MM.1S (cell line): ENCODE measurements at regions not wholly inside any gene's neighbourhood (a gene's known extent, or its start where the extent isn't known, plus 50 kb on each side); places are given as distances from the start of the nearest gene placed in this dataset.
"Not testable (repeated sequence)": the region's sequence is repeated elsewhere in the genome, so short reads cannot be mapped to it uniquely, and the experiment has no call there.

Experiments
- DNase-seq: peaks from one replicate; pipeline ENCODE4 v3.0.0-alpha.2; 2015
- H2AFZ ChIP-seq: fragments of 300-600 bp; sonication (generic); 2 replicates; pipeline ENCODE4 v1.6.0; 2016; ENCODE audit warnings: antibody characterized with exemption, low read length
- H3F3A ChIP-seq: fragments of 300-600 bp; sonication (generic); 2 replicates; pipeline ENCODE4 v1.6.1; 2016; ENCODE audit warnings: mild to moderate bottlenecking, antibody characterized with exemption, low read length, moderate library complexity, mixed read lengths; ENCODE audit not compliant: insufficient read depth
- H3K27ac ChIP-seq: fragments of 300-600 bp; sonication (generic); 2 replicates; pipeline ENCODE4 v1.5.1; 2016; ENCODE audit warnings: mild to moderate bottlenecking, low read length
- H3K27me3 ChIP-seq: fragments of 300-600 bp; sonication (generic); replicated peaks from 2 replicates; pipeline ENCODE4 v1.6.0; 2016; ENCODE audit warnings: low read length; ENCODE audit not compliant: insufficient read depth
- H3K36me3 ChIP-seq: fragments of 300-600 bp; sonication (generic); replicated peaks from 2 replicates; pipeline ENCODE4 v1.6.1; 2016; ENCODE audit warnings: mild to moderate bottlenecking, low read length, mixed read lengths; ENCODE audit not compliant: insufficient read depth
- H3K4me1 ChIP-seq: fragments of 300-600 bp; sonication (generic); 2 replicates; pipeline ENCODE4 v1.6.1; 2016; ENCODE audit warnings: low read length, mixed read lengths
- H3K4me2 ChIP-seq: fragments of 300-600 bp; sonication (generic); 2 replicates; pipeline ENCODE4 v1.6.0; 2016; ENCODE audit warnings: low read depth, low read length
- H3K4me3 ChIP-seq: fragments of 300-600 bp; sonication (generic); 2 replicates; pipeline ENCODE4 v1.5.1; 2016; ENCODE audit warnings: low read length, mixed read lengths
- H3K79me2 ChIP-seq: fragments of 300-600 bp; sonication (generic); 2 replicates; pipeline ENCODE4 v1.6.1; 2016; ENCODE audit warnings: mixed run types, low read length, mixed read lengths
- H3K9ac ChIP-seq: fragments of 300-600 bp; sonication (generic); 2 replicates; pipeline ENCODE4 v1.6.1; 2016; ENCODE audit warnings: low read length, mixed read lengths
- H3K9me2 ChIP-seq: fragments of 300-600 bp; sonication (generic); replicated peaks from 2 replicates; pipeline ENCODE4 v1.6.1; 2016; ENCODE audit warnings: mild to moderate bottlenecking, low read length, mixed read lengths; ENCODE audit not compliant: insufficient read depth
- H3K9me3 ChIP-seq: fragments of 300-600 bp; sonication (generic); replicated peaks from 2 replicates; pipeline ENCODE4 v1.6.1; 2016; ENCODE audit warnings: mild to moderate bottlenecking, low read length, mixed read lengths; ENCODE audit not compliant: insufficient read depth
- H4K20me1 ChIP-seq: fragments of 300-600 bp; sonication (generic); 2 replicates; pipeline ENCODE4 v1.6.1; 2016; ENCODE audit warnings: mild to moderate bottlenecking, low read length, moderate library complexity, mixed read lengths; ENCODE audit not compliant: insufficient read depth
- EZH2 ChIP-seq: fragments of 300-600 bp; sonication (generic); optimal IDR thresholded peaks from 2 replicates; pipeline ENCODE3; 2017; ENCODE audit warnings: low read depth, mild to moderate bottlenecking, antibody characterized with exemption, low read length, mixed read lengths
- EZH2phosphoT487 ChIP-seq: fragments of 300-600 bp; sonication (generic); IDR thresholded peaks from 2 replicates; pipeline ENCODE4 v1.6.1; 2018; ENCODE audit warnings: antibody characterized with exemption, low read length
- TF ChIP-seq, protein P1 (sequence below): fragments of 300-600 bp; sonication (generic); IDR thresholded peaks from 2 replicates; pipeline ENCODE4 v1.5.1; 2016; ENCODE audit warnings: antibody characterized with exemption, low read length, mixed read lengths

DNA sequence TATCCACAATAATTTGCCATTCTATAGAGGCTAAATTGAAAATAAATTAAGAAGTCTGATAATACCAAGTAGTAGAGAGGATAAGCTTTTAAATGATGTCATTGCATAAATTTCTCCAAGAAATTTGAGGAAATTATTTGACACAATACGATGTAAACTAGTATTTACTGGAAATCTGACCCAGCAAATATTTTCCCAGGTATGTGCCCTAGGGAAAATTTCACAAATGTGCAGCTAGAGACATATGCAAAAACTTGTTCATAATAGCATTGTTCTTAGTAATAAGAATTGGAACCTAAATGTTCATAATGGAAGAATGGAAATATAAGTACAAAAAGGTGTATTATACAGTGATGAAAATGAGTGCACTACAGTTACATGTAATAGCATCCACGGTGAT lies 888.8 kb upstream of the SOX11 start:
- Histone ChIP-seq H3K4me1 (no peaks in the 10 kb centered on the region), H3K9ac (no peak overlapping the region), H4K20me1 (no peaks in the 10 kb centered on the region), H3K27me3 (no peaks in the 10 kb centered on the region), H3K79me2 (no peaks in the 10 kb centered on the region), H3K27ac (no peak overlapping the region), H3K4me2 (no peak overlapping the region), H3K36me3 (no peaks in the 10 kb centered on the region), H3K9me3 (no peaks in the 10 kb centered on the region), H2AFZ (no peak overlapping the region), H3F3A (no peaks in the 10 kb centered on the region), H3K4me3 (no peak overlapping the region), H3K9me2 (no peaks in the 10 kb centered on the region)
- no peak for DNase-seq
- TF ChIP-seq EZH2, result no peak
- TF ChIP-seq EZH2phosphoT487, result no peak
- TF ChIP-seq, protein P1, sequence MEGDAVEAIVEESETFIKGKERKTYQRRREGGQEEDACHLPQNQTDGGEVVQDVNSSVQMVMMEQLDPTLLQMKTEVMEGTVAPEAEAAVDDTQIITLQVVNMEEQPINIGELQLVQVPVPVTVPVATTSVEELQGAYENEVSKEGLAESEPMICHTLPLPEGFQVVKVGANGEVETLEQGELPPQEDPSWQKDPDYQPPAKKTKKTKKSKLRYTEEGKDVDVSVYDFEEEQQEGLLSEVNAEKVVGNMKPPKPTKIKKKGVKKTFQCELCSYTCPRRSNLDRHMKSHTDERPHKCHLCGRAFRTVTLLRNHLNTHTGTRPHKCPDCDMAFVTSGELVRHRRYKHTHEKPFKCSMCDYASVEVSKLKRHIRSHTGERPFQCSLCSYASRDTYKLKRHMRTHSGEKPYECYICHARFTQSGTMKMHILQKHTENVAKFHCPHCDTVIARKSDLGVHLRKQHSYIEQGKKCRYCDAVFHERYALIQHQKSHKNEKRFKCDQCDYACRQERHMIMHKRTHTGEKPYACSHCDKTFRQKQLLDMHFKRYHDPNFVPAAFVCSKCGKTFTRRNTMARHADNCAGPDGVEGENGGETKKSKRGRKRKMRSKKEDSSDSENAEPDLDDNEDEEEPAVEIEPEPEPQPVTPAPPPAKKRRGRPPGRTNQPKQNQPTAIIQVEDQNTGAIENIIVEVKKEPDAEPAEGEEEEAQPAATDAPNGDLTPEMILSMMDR, result no peak

DNA sequence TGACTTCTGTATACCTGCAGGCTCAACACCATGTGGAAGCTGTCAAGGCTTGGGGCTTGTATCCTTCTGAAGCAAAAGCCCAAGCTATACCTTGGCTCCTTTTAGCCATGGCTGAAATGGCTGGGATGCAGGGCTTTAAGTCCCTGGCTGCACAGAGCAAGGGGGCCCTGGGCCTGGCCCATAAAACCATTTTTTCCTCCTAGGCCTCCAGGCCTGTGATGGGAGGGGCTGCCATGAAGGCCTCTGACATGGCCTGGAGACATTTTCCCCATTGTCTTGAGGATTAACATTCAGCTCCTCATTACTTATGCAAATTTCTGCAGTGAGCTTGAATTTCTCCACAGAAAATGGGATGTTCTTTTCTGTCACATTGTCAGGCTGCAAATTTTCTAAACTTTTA lies 878.0 kb upstream of the SOX11 start:
- H3K36me3 ChIP-seq, H4K20me1 ChIP-seq, H3K4me1 ChIP-seq, H3K9me2 ChIP-seq, H3K9ac ChIP-seq, H3F3A ChIP-seq, H3K4me2 ChIP-seq, H3K27me3 ChIP-seq, H2AFZ ChIP-seq, DNase-seq, H3K79me2 ChIP-seq, H3K9me3 ChIP-seq, H3K4me3 ChIP-seq, H3K27ac ChIP-seq: not testable (repeated sequence)

DNA sequence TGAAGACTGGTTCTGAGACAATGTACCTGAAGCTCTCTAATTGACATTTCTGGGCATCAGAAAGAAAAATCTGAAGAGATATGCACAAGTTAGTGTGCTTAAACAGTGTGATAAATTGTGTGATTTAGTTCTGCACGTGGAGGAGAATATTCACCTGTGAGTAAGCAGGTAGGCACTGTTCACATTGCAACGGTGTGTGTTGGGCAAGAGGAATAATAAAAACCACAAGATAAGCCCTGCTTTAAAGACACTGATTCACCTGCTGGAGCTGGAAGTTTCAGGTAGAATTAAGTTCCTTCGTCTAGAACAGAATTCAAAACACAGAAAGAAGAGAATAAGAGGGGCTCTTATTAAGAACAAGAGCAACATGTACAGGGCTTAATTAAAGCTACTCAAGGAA lies 864.3 kb upstream of the SOX11 start:
- Histone ChIP-seq H3K4me3 (no peak overlapping the region), H3K9ac (no peak overlapping the region), H2AFZ (no peak overlapping the region), H3F3A (no peaks in the 10 kb centered on the region), H3K4me2 (no peak overlapping the region), H4K20me1 (no peaks in the 10 kb centered on the region), H3K9me2 (no peaks in the 10 kb centered on the region), H3K27me3 (no peaks in the 10 kb centered on the region), H3K9me3 (no peaks in the 10 kb centered on the region), H3K79me2 (no peaks in the 10 kb centered on the region), H3K4me1 (no peaks in the 10 kb centered on the region), H3K36me3 (no peaks in the 10 kb centered on the region), H3K27ac (no peak overlapping the region)
- TF ChIP-seq EZH2phosphoT487 (no peak), EZH2 (no peak)
- TF ChIP-seq, protein P1, result no peak
- no peak for DNase-seq

DNA sequence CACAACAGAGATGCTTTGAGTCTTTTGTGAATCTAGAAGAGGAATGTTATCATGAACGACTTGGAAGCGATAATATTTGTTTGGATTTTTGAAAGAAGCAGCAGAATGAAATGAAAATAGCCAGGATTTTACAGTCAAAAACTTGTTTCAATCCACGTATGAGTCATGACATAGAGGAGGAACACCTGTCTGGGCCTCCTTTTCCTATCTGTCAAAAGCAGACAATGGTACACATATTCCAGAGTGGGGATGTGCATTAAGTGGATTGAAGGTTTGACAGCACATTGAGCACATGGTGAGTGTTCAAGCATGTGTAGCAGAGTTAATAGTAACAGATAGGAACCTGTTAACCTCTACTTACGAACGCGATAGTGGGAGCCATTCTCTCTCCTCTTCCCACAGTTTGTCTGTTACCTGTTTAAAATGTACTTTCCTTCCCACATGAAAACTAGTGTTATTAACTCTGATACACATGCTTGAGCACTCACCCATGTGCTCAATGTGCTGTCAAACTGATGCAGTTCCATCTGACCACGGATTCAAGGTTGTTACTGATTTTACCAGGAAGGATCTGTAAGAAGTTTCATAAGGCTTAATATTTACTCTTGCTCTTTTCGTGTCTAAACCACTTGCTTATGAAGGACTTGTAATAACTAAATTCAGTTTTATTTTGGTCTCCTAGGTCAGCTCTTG lies 863.4 kb upstream of the SOX11 start:
- Histone ChIP-seq H3K9me2 (no peaks in the 10 kb centered on the region), H2AFZ (no peak overlapping the region), H3K36me3 (no peaks in the 10 kb centered on the region), H3K27me3 (no peaks in the 10 kb centered on the region), H3K79me2 (no peaks in the 10 kb centered on the region), H3K4me3 (no peak overlapping the region), H3K9ac (no peak overlapping the region), H3K9me3 (no peaks in the 10 kb centered on the region), H3K4me1 (no peaks in the 10 kb centered on the region), H3F3A (no peaks in the 10 kb centered on the region), H4K20me1 (no peaks in the 10 kb centered on the region), H3K4me2 (no peak overlapping the region), H3K27ac (no peak overlapping the region)
- DNase-seq, result no peak
- TF ChIP-seq EZH2 (no peak), EZH2phosphoT487 (no peak)
- TF ChIP-seq, protein P1, result no peak
